ENCODE measurements at regions not wholly inside any gene's neighbourhood (a gene's known extent, or its start where the extent isn't known, plus 50 kb on each side); places are given as distances from the start of the nearest gene placed in this dataset.

DNA sequence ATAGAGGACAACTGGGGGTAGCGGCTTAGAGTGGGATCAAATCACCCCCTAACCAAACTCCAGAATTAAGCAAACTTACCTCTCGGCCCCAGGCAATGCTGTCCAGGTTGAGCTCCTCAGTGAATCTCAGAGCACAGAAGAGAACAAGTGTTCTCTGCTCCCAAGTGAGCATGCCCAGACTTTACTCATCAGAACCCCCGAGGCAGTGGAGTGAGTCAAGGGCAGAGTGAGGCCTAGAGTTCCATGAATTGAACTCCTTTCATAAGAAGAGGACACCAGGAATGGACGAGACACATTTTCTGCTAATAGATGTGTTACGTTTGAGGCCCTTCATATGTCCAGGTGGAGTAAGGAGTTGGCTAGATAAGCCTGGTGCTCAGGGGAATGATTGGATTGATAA is 134.0 kb upstream of the DTNBP1 start:
- no peak for DNase-seq

DNA sequence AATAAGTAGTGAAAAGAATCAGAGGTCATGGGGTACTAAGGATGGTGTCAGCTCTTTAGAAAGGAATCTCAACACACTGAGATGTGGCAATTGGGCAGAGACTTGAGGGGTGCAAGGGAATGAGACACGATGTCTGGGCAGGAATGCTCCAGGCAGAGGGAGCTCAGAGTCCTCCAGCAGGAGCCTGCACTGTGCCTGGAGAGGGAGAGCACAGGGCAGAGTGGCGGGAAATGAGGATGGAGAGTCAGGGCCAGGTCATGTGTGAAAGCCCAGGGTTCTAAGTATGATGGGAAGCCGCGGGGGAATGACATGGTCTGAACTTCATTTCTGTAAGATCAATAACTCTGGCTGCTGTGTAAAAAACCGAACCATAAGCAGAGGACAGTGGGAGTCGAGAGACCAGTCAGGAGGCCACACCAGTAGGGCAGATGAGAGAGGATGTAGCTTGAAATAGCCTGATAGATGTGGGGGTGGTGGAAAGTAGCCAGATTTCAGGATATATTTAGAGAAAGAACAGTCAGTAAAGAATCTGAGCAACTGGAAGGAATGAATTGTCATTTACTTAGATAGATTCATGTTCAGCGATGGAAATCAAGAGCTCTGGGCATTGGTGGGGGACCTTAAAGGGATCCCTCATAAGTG is 133.4 kb upstream of the DTNBP1 start:
- DNase-seq, result no peak

DNA sequence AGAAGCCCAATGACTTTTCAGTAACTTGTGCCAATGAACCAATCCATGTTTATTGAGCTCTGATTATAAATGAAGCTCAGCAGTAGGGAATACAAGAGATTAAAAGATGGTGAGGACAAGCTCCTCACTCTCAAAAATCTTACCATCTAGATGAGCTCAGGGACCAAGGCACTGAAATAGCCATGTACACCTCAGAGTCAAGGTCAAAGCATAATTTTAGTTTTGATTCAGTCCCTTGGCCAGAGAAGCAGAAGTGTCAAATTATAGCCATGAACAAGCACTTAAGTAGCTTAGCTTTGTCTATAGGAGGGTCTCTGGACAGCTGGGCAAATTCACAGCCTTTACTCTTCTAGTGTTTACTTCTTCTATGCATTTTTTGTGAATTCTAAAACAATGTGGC is 131.0 kb upstream of the DTNBP1 start:
- no peak for DNase-seq

GRCh38 chr6:15793288-15793687 is 130.5 kb upstream of the DTNBP1 start:
- DNase-seq, result no peak

- no peak for DNase-seq
Measured at GRCh38 chr6:15792842-15793241, 130.0 kb upstream of the DTNBP1 start.

GRCh38 chr6:15791448-15792181 is 128.8 kb upstream of the DTNBP1 start:
- DNase-seq, result no peak

- DNase-seq, result no peak
Measured at GRCh38 chr6:15790116-15790515, 127.3 kb upstream of the DTNBP1 start.

DNA sequence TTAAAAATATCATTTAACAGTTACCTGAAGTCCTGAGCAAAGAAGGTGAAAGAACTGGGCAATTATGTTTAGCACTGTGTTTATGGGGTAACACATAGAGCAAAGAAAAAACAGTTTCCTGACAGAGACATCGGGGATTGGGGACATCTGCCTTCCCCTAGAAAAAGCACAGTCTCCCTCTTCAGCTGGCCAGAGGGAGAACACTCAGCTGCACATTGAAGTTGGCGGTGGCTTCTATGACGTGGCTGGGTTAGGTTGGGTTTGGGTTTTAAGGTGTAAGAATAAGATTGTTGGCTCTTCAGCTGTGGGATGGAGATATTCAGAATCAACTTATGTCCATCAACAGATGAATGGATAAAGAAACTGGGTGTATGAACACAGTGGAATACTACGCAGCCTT is 124.0 kb upstream of the DTNBP1 start:
- no peak for DNase-seq

- no peak for DNase-seq
Measured at GRCh38 chr6:15783484-15783883, 120.7 kb upstream of the DTNBP1 start.

- no peak for DNase-seq
Measured at GRCh38 chr6:15781890-15782289, 119.1 kb upstream of the DTNBP1 start.

GRCh38 chr6:15781333-15781732 is 118.5 kb upstream of the DTNBP1 start:
- no peak for DNase-seq

DNA sequence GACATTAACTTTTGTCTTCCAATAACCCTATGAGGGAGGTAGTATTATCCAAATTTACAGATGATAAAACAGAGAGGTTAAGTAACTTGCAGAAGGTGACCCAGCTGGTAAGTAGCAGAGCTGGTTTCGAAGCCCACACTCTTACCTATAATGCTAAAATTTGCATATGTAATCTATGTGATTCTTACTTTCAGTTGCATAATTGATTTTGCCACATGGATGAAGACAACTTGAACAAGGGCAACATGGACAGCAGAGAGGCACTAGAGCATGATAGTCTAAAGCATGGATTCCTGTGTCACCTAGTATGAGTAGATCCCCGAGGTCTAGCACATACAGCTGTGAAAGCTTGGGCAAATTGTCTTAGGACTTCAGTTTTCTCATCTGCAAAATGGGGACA is 117.6 kb upstream of the DTNBP1 start:
- DNase-seq, result no peak

- no peak for DNase-seq
Measured at GRCh38 chr6:15779726-15780125, 116.9 kb upstream of the DTNBP1 start.

GRCh38 chr6:15776458-15776980 is 113.7 kb upstream of the DTNBP1 start:
- DNase-seq, result no peak

DNA sequence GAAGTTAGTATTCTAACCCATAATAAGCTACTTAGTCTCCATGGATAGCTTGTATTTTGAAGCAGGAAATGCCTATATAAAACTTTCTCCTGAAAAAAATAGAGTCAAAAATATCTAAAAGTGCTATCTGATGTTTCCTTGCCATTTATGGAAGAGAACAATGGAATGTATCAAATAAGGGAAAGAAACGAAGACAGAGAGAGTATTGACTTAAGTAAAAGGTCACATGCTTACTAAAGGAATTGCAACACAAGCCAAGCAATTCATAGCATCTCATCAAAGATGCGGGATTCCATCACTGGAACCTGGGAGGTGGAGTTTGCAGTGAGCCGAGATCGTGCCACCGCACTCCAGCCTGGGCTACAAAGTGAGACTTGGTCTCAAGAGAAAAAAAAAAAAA is 112.9 kb upstream of the DTNBP1 start:
- no peak for DNase-seq

GRCh38 chr6:15775076-15775634 is 112.3 kb upstream of the DTNBP1 start:
- no peak for DNase-seq

DNA sequence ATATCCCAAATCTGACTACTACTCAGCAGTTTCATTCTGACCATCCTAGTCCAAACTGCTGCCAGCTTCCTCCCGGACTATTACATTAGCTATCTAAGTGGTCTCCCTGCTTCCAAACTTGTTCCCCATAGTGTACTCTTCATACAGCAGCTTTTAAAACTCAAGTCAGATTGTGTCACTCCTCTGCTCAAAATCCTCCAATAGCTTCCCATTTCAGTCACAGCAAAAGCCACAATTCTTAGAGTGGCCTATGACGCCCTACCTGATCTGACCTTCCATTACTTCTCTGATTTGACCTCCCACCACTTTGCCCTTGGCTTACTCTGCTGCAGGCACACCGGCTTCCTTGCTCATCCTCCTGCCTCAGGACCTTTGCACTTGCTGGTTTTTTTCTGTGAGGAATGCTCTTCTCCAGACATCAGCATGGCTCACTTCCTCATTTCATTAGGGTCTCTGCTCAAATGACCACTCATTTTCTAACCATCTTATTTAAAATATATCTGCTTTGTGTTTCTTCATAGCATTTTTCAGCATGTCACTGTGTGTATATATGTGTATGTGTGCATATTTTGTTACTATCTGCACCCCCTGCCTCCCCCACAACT is 111.1 kb upstream of the DTNBP1 start:
- no peak for DNase-seq

DNA sequence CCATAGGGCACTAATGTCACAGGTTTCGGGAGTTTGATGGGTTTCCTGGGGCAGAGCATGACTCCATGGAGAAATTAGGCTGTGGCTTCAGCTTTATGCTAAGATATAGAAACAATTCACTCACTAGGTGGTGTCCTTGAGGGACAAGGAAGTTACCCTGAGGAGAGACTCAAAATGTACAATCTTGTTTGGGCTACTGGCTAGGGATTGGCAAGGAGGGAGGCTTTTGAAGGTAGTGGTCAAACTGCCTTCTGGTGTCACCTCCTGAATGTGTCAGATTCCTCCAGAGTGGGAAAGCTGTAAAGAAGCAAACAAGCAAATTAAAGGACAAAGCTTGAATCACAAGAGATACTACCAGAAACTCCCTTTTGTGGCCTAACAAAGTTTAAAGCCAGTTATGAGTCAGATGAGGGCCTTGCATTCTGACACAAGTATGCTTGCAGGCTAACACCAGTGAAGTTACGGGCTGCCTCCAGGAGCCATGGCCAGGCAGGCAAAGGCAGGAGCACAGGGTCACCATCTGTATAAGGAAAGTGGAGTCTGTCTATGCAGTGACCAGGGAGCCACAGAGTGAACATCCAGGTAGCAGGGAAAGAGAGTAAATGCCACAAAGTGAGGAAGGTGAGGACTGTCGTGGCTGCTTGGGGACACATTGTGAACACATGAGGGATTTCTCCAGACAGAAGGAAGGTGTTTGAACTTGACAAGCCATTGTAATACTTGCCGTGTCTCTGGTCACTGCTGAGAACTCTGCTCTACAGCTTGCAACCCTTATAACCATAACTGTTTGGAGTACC is 107.7 kb upstream of the DTNBP1 start:
- DNase-seq, result no peak

DNA sequence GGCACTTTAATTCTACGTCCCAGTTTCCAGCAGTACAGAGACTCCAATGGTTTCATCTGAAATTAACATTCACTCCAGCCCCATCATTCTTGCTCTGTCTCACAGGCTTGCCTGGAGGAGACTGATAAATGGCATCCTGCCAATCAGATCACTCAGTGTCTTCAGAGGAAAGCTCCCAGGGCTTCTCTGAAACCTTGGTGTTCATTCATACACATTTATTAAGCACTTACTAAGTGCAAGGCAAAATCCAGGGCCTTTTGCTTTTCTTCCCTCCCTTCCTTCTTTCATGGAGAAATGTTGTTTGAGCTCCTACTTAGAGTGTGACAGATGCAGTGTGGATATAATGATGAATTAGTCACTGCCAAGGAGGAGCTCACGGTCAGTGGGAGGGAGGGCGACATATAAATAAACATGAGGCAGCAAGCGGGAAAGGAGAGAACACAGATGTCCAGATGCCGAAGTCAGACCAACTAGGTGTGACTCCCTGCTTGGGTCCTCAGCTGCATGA is 106.7 kb upstream of the DTNBP1 start:
- no peak for DNase-seq

GRCh38 chr6:15768999-15769398 is 106.2 kb upstream of the DTNBP1 start:
- no peak for DNase-seq

- DNase-seq, result no peak
Measured at GRCh38 chr6:15763837-15764236, 101.0 kb upstream of the DTNBP1 start.

DNA sequence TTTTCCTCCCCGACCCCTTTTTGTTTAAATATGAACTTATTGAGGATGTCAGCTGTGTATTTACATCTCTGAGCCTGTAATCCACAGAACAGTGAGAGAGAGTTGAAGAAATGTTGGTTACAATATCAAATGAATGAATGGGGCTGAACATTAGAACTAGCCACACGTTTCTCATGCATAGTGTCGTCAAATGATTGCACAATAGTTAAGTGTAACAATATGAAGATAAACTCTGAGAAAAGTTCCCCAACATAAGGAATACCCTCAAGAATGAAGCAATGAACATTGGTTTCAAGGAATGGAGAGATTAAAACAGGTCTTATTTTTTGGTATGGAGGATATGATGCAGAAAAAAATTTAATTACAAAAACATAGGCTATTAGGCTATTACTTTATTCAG is 100.5 kb upstream of the DTNBP1 start:
- DNase-seq, result no peak

GRCh38 chr6:15761045-15761502 is 98.2 kb upstream of the DTNBP1 start:
- DNase-seq, result no peak

Data from CD4-positive, alpha-beta T cell treated with Interleukin-17A for 1 hour (primary cell).